Cardiac septum (tissue), 1 donor: ENCODE measurements at regions not wholly inside any gene's neighbourhood (a gene's known extent, or its start where the extent isn't known, plus 50 kb on each side); places are given as distances from the start of the nearest gene placed in this dataset.
"Not testable (repeated sequence)": the region's sequence is repeated elsewhere in the genome, so short reads cannot be mapped to it uniquely, and the experiment has no call there.

Experiments used
- DNase-seq: peaks from one replicate; pipeline ENCODE4 v3.0.0-alpha.2; 2020; ENCODE audit warnings: low spot score
- intact Hi-C: fragments of 100-400 bp; cut with DNase I; formaldehyde crosslinking; loops from one replicate; pipeline ENCODE4 v1.14.0; 2022
- donor health status: DM: no; HTN: no; CAD: no.

GRCh38 chr15:95174301-95175259 is 943.2 kb downstream of the MCTP2 start:
- intact Hi-C loops = no loop called here

GRCh38 chr15:95175914-95176658 is 944.7 kb downstream of the MCTP2 start:
- intact Hi-C loops = no loop called here
- no peak for DNase-seq

More at GRCh38 chr15:95174301-95175259, 943.2 kb downstream of the MCTP2 start:
- no peak for DNase-seq

GRCh38 chr15:95176794-95177577 is 945.6 kb downstream of the MCTP2 start:
- no peak for DNase-seq
- intact Hi-C loops = no loop called here

- no peak for DNase-seq
- intact Hi-C loops = no loop called here
Measured at GRCh38 chr15:95180530-95180929, 949.2 kb downstream of the MCTP2 start.

GRCh38 chr15:95182091-95182490 is 950.7 kb downstream of the MCTP2 start:
- intact Hi-C loops = no loop called here
- DNase-seq = no peak

- intact Hi-C loops = no loop called here
- DNase-seq = no peak
Measured at GRCh38 chr15:95192923-95193322, 961.6 kb downstream of the MCTP2 start.

- DNase-seq = no peak
- intact Hi-C loops = no loop called here
Measured at GRCh38 chr15:95194746-95195145, 963.4 kb downstream of the MCTP2 start.

- DNase-seq = no peak
- intact Hi-C loops = no loop called here
Measured at GRCh38 chr15:95196176-95196915, 965.0 kb downstream of the MCTP2 start.

- intact Hi-C loops = no loop called here
- DNase-seq = no peak
Measured at GRCh38 chr15:95202569-95203349, 971.4 kb downstream of the MCTP2 start.

- intact Hi-C loops = no loop called here
- DNase-seq = no peak
Measured at GRCh38 chr15:95205077-95205476, 973.7 kb downstream of the MCTP2 start.

GRCh38 chr15:95205830-95206229 is 974.5 kb downstream of the MCTP2 start:
- DNase-seq, intact Hi-C loops: not testable (repeated sequence)

GRCh38 chr15:95208071-95208470 is 976.7 kb downstream of the MCTP2 start:
- intact Hi-C loops = no loop called here
- no peak for DNase-seq

- intact Hi-C loops = no loop called here
Measured at GRCh38 chr15:95208988-95209387, 977.6 kb downstream of the MCTP2 start.

GRCh38 chr15:95210436-95210981 is 979.1 kb downstream of the MCTP2 start:
- intact Hi-C loops = no loop called here
- DNase-seq = no peak

More at GRCh38 chr15:95208988-95209387, 977.6 kb downstream of the MCTP2 start:
- DNase-seq = no peak

GRCh38 chr15:95215017-95215416 is 983.7 kb downstream of the MCTP2 start:
- intact Hi-C loops = no loop called here
- DNase-seq = no peak

- intact Hi-C loops = no loop called here
- DNase-seq = no peak
Measured at GRCh38 chr15:95226835-95227234, 995.5 kb downstream of the MCTP2 start.

GRCh38 chr15:95227235-95227634 is 995.9 kb downstream of the MCTP2 start:
- intact Hi-C loops = no loop called here
- no peak for DNase-seq

- no peak for DNase-seq
- intact Hi-C loops = no loop called here
Measured at GRCh38 chr15:95228856-95229555, 997.6 kb downstream of the MCTP2 start.
